Activated T-cell treated with anti-CD3 and anti-CD28 coated beads for 1 hour (primary cell): ENCODE measurements at regions not wholly inside any gene's neighbourhood (a gene's known extent, or its start where the extent isn't known, plus 50 kb on each side); places are given as distances from the start of the nearest gene placed in this dataset.
"Not testable (repeated sequence)": the region's sequence is repeated elsewhere in the genome, so short reads cannot be mapped to it uniquely, and the experiment has no call there.

Source experiments
- DNase-seq: peaks from one replicate; pipeline ENCODE4 v3.0.0-alpha.2; 2020; ENCODE audit warnings: low read depth

DNA sequence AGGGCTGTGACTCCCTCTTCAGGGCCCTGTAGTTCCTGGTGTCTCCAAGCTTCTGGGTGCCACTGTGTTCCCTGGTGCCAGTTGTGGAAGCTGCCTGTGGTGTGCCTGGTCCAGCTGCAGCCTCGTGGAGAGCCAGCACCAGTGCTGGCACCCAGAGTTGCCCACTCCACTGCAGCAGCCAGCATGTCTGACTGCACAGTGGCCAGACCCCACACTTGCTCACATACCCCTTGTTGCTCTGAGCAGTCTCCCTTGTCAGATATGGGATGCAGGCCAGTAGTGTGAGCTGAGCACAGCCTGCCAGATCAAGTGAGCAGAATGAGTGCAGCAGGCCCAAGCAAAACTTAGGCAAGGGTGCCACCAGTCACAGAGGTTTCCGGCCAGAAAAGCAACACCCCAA is 108.6 kb downstream of the ZMAT1 start:
- DNase-seq, result no peak

- DNase-seq, result not testable (repeated sequence)
Measured at GRCh38 chrX:101817739-101818138, 114.1 kb downstream of the ZMAT1 start.

DNA sequence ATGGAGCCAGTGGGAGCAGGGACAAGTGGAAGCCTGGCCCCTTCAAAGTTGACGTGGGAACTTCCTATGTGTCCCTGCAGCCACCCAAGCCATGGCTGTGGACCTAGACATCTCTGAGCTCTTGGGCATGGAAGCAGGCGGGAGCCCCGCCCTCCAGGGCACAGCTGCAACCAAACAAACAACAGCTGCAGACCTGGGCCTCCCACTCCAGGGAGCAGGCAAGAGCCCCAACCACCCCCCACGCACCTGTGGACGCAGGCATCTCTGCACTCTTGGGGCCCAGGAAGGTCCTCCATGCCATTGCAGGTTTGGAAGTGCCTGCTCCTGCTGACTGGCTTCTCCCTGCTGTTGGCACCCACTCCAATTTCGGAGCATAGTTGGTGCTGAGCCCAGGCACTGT is 118.6 kb downstream of the ZMAT1 start:
- DNase-seq, result no peak

- DNase-seq, result no peak
Measured at GRCh38 chrX:101803451-101803850, 128.4 kb downstream of the ZMAT1 start.

- peak; percentile 49 for DNase-seq
Measured at GRCh38 chrX:101799387-101799786, 132.4 kb downstream of the ZMAT1 start.

- no peak for DNase-seq
Measured at GRCh38 chrX:101787934-101788333, 128.3 kb upstream of the ARMCX2 start.

- DNase-seq, result no peak
Measured at GRCh38 chrX:101785142-101785541, 125.5 kb upstream of the ARMCX2 start.

DNA sequence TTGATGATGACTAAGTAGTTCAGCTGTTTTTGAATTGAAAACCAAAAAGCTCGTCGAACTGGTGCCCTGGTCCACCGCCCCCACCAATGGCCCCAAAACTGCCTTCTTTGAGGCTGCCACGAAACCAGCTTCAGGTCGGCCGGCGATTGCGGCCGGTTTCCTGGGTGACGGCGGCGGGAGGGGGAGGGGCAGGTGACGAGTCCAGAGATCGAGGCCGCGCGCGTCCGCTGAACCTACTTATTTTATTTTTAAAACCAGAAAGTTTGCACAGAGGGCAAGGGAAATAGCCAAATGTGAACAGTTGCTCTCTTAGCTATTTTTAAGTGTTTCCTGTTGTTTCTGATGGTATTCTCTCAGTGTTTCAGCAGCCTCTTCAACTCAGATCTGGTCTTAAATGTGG is 120.8 kb upstream of the ARMCX2 start:
- not testable (repeated sequence) for DNase-seq

GRCh38 chrX:101774340-101774739 is 114.7 kb upstream of the ARMCX2 start:
- DNase-seq, result no peak

DNA sequence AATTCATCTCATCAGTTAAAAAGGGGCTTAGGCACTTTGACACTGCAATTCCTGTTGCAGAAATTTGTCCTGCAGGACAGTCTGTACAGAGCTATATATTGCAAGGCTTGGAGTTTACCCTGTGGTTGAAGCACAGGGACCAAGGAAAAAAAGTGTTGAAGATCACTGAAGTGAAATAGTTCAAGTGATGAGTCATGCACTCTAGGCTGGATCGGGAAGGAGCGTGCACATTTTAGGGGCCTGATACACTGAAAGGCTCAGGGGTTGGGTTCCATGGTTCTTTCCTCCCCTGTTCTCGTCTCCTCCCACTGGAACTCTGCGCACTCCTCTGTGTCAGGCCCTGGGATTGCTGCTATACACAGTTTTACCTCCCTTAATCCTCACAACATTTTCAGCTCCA is 104.9 kb upstream of the ARMCX2 start:
- no peak for DNase-seq

- DNase-seq, result no peak
Measured at GRCh38 chrX:101759000-101759399, 99.3 kb upstream of the ARMCX2 start.

- no peak for DNase-seq
Measured at GRCh38 chrX:101750744-101751143, 91.1 kb upstream of the ARMCX2 start.

GRCh38 chrX:101749436-101749835 is 89.8 kb upstream of the ARMCX2 start:
- DNase-seq, result no peak

DNA sequence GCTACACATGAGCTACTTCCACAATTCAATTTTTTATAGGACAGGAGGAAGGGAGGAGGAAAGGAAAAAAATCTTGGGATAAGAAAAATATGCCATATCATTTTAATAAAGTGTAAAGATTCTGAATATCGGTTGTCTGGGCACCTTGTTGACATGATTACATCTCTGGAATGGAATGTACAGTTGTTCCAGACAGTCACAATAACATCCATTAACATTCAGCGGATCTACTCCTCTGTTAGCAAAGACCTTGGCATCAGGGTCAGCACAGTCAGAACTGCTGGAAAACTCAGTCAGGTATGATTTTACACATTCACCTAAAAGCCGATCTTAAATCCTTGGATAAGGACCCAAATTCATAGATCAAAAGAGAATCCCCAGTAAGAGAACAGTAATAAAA is 85.4 kb upstream of the ARMCX2 start:
- no peak for DNase-seq

DNA sequence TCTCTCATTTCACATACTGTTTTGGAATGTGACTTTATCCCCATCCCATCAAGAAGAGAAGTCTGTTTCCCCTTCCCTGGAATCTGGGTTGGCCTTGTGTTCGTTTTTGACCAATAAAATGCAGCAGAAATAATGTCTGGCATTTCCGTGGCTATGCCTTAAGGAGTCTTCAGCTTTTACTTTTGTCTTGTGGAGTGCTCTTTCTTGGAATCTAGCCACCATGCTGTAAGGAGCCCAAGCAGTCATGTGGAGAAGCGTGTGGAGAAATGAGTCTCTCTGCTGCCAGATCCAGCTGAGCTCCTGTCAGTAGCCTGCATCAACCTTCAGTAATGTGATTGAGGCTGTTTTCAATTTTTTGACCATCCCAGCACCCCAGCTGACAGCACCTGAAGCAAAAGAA is 84.4 kb upstream of the ARMCX2 start:
- DNase-seq, result no peak

- no peak for DNase-seq
Measured at GRCh38 chrX:101740642-101741041, 81.0 kb upstream of the ARMCX2 start.

DNA sequence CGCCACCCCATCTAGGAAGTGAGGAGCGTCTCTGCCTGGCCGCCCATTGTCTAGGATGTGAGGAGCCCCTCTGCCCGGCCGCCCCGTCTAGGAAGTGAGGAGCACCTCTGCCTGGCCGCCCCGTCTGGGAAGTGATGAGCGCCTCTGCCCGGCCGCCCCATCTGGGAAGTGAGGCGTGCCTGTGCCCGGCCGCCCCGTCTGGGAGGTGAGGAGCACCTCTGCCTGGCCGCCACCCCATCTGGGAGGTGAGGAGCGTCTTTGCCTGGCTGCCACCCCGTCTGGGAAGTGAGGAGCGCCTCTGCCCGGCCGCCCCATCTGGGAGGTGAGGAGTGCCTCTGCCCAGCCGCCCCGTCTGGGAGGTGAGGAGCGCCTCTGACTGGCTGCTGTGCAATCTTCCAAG is 79.2 kb upstream of the ARMCX2 start:
- DNase-seq, result not testable (repeated sequence)

- DNase-seq, result not testable (repeated sequence)
Measured at GRCh38 chrX:101738411-101738810, 78.8 kb upstream of the ARMCX2 start.

DNA sequence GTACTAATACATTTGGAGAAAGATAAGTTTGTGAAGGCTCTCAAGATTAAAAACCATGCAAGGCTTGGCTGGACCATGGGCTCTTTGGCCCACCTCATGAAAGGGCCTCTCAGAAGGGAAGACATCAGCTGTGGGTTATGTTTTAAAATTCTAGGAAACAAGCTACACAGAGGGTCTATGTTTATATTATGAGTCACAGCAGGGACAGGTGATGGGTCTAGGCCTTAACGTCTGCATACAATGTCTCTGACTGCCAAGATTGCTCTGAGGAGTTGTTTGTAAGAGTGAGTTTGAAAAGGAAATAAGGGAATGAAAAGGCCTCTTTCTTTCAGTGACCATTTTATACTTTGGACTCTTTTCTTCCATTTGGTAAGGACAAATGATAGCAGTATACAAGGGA is 77.0 kb upstream of the ARMCX2 start:
- no peak for DNase-seq

DNA sequence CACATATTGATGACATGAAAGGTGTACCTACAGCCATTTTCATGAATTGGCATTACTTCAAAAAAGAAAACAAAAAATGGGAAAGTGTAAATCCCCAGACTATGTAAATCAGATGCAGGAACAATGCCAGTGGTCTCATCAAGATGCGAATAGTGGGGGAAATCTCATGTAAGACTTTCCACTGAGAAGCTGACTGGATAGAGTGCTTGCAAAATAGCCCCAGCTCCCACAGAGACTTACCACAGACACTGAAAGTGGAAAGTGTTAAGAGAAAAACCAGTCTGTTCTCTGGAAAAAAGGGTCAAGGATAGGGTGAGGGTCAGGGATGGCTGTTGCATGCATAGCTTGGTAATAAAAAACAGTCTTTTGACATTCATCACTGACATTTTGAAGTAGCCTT is 73.2 kb upstream of the ARMCX2 start:
- DNase-seq, result no peak

DNA sequence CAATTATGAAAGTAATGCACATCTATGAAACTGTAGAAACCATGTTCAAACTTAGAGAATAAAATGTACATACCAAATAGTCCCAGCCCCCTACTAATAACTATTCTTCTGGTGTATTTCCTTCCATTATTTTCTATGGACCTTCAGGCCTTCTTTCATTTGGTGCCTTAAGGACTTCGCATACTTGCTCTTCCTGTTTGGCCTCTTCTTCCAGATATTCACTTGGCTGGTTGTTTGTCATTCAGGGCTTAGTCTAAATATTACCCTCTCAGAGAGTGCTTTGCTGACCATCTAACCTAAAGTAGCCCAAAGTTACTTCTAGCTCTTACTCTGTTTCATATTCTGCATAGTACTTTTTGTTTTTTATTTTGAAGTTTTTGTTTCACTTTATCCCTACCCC is 70.3 kb upstream of the ARMCX2 start:
- no peak for DNase-seq
